HG02973 (cell line): ENCODE measurements at regions not wholly inside any gene's neighbourhood (a gene's known extent, or its start where the extent isn't known, plus 50 kb on each side); places are given as distances from the start of the nearest gene placed in this dataset.
"Not testable (repeated sequence)": the region's sequence is repeated elsewhere in the genome, so short reads cannot be mapped to it uniquely, and the experiment has no call there.

Experiments
- ATAC-seq: cut with Tn5 transposase; IDR thresholded peaks from one replicate; pipeline ENCODE4 v1.9.1; 2021; ENCODE audit warnings: moderate library complexity; ENCODE audit not compliant: unreplicated experiment

DNA sequence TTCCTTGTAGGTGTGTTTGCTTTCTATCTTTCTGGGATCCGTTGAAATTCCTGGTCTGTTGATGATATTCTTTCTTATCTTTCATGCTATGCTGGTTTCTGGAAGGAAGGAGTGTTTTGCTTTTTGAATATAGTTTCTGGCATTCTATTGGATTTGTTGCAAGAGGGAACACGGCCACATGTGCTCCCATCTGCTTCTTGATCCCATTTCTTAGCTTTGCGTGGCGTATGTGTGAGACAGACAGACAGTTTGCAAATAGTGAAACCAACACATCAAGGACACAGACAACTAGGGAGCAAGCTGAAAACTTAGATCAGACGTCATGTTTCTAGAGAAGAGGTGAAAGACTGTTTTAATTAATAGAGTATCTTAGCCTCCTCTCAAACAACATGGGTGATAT lies 261.9 kb upstream of the PUDP start:
- ATAC-seq, result no peak

DNA sequence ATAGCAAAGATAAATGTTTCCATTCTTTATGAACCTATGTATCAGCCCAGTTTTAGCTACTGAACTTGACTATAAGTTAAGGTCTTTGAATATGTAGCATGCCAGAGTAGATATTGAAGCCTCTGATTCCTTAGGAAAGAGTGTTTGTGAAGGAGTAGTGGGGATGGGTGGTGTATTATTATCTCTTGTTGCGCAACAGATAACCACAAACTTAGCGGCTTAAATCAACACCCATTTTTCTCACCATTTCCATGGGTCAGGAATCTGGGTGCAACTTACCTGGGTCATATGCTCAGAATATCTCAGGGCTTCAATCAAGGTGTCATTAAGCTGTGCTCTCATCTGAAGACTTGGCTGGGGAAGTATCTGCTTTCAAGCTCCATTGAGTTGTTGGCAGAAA lies 251.4 kb upstream of the PUDP start:
- ATAC-seq, result no peak

DNA sequence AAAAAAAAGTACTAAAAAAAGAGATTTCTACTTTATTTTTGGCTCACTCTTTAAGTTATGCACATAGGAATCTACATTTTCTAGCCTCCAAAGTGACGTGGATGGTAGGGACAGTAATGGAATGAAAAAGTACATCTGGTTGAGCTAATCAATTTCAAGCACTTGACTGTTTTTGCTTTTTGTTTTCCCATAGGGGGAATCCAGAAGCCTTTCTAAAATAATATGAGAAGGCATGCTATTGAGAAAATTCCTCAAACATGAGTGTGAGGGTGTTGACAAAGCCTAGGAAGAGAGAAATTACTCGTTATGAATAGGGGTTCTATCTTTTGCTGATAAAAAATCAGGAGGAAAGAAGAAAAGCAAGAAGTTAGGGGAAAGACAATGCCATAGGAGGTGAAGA lies 242.5 kb upstream of the PUDP start:
- ATAC-seq, result no peak

DNA sequence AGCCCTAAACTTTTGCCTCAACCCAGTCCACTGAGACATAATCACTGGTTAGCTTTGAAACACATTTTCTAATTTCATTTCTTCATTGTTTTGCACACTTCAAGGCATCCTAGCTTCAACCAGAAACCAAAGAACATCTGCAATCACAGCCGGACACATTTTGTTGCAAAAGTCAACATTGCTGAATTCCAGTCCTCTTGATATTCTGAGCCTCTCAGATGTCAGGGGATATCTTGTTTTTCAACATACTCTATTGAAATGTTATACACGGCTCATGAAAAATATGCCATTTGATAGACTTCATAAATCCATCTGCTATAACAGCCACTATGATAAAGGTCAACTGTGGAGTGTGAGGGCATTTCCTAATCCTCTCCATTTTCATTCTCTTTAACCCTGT lies 241.6 kb upstream of the PUDP start:
- no peak for ATAC-seq

DNA sequence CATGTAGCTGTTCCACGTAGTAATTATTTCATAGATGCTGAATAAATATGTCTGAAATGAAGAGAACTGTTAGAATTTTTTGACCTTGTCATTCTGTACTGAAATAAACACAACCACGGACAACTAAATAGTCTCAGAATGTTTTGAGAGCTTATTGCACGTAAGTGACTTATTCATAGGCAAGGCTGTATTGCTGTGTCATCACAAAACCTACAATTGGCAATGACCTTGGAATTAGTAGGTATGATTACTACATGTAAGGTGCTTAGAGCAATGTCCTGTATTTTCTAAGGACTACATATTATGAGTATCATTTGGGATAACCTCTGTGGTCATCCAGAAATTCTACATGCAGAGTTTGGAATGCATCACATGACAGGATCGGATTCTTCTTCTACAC lies 237.2 kb upstream of the PUDP start:
- ATAC-seq, result no peak

DNA sequence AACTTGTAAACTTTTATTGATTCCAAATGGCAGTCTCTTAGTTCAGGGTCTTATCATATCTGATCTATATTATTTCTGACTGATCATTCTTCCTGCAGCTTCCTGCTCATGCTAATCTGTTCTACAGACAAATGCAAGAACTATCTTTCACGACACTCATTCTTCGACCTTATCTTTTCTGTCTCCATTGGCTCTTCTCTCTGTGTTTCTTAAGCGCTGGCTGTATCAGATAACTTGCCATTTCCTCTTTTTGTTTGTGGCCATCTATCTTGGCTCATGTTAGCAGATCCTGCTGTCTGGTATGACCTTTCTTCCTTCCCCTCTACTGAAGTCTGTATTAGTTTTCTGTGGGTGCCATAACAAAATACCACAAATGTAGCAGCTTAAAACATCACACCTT lies 230.5 kb upstream of the PUDP start:
- no peak for ATAC-seq

DNA sequence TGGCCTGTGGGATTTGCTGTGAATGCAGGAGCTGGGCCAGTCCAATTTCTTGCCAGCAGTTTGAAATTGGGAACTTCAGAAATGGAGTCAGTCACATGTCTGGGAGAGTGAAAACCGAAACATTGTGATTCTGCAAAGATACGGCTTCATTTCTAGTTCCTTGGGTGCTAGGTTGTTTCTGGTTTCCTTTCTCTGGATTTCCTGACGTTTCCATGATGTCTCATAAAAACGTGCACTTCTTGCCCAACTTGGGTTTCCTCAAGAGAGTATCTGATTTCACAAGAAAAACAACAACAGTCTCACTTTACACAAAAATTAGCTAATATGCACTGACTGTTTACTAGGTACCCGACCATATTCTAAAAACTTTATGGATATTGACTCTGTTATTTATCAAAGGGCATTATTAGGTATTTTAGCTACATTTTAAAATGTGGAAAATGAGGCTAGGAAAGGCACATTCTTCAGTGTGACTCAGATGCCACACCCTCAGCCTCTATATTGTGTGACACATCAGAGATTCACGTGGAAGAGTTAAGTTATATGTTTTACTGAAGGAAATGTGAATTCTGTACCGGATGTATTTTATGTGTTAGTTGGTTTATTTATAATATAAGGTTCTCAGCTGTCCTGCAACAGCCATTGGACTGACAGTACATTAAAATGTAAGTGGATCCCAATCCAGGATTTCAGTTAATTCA lies 225.0 kb upstream of the PUDP start:
- no peak for ATAC-seq

DNA sequence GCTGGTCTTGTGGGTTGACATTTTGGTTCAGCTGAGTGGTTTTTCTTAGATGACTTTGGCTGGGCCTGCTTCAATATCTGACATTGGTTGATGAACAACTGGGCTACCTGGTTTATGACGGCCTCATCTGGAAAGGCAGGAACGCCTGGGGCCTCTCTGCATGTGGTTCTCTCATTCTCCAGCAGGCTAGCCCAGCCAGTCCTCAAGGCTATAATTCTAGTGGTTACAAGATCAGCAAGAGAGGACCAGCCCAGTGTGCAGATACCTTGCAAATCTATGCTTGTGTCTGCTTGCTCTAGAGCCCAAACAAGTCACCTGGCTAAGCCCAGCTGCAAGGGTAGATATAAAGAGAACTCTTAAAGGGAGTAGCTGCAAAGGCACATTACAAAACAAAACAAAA lies 214.2 kb upstream of the PUDP start:
- ATAC-seq, result no peak

DNA sequence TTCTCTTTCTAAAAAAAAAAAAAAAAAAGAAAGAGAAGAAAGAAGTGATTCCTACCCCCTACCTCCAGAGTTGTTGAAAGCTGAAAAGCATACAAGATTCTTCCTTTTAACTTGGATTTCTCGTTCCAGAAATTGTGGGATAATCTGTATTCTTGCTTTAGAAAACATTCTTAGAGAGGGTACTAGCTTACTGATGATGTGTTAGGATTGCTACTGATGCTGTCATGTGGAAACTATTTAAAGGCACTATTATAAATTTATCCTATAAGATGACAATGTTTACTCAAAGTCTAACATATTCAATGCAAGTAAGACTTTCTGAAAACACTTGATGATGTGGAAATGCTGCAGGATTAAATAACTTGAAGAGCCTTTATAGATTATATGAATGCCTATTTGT lies 204.0 kb upstream of the PUDP start:
- ATAC-seq, result no peak

DNA sequence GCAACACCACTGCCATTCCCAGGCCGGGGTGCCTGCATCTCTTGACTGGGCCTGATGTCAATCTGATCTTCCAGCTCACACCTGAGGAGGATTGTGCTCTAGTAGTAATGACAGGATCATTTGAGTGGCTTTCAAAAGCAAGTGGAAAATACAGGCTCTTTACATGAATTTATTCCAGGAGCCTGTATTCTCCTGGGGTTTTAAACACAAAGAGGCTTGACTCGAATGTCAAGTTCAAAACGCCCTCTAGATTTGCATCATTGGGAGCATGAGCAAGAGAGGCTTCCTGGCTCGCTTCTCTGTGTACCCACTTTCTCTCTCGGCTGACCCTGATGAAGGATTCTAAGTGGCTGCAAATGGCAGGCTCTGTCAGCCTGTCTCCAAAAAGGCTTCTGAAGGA lies 199.5 kb upstream of the PUDP start:
- no peak for ATAC-seq

DNA sequence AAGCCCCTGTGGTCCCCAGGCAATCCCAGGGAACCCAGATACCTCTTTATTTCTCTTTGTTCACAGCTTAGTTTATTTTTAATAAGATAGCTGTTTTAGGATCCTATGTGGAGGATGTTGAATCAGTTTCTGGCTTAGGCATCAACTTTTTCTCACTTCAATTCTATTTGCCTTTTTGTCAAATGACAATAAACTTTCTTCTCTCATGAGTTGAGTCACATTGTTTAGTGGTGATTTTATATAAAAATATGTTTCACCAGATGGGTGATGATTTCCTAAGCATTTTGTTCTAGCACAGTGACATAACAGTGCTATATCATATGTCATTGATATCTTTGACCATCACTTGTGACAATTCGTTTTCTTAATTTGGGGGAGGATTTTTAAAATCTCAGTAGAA lies 198.1 kb upstream of the PUDP start:
- no peak for ATAC-seq

DNA sequence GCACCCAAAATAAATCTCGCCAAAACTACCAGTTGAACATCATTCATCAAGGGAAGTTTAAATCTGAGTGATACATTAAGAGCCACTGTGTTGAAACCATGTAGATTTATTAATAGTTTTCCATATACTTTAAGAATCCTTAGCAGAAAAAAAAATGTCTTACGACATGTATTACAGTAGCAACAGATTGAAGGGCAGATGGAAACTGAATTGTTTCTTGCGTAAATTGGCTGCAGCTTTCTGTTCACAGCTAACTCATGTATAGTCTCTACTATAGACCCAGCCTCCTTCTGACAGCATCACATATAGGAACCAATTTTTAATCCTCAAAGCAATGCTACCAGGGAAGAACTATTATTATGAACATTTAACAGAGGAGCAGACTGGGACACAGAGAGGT lies 195.2 kb upstream of the PUDP start:
- ATAC-seq, result no peak

DNA sequence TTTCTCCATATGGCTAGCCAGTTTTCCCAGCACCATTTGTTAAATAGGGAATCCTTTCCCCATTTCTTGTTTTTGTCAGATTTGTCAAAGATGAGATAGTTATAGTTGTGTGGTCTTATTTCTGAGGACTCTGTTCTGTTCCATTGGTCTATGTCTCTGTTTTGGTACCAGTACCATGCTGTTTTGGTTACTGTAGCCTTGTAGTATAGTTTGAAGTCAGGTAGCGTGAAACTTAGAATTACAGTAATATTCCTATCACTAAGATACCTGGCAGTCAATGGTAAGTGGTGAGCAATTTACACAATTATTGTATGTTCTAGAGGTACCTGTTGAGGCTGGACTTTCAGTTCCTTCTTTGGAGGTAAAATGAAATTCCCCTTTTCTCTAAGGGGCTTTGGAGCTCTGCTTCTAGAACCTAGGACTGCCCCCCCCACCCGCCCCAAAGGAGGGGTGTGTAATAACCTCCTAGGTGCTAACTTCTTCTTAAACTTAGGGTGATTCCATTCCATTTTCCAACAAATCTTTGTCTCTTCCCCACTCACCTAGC lies 187.9 kb upstream of the PUDP start:
- ATAC-seq, result not testable (repeated sequence)

DNA sequence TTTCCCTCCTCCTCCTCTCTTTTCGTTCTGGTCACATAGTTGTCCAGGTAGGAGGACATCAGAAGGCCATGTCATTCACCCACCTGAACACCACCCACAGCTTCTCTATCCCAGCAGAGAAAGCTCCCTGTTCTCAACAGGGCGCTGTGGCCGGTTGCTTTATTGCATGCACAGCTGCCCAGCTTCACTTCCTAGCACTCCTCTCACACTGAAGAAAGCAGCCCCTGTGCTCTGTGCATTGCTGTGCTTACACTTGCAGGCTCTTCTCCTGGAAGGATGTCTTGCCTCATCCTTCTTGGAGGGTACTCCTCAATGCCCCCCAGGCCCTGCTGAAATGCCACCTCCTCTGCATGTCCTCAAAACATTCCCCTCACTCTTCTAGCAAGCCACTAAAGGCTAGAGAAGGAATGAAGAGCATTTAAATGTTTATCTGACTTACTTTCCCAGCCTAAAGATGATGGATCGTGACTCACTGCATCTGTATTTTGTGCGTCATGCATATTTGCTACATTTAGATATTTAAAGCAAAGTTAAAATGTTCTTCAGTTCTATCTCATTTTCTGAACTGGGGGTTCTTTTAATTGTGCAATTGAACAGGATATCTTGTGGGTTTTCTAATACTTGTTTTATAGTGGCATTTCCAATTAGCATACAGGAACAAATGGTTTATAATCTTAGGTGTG lies 186.4 kb upstream of the PUDP start:
- no peak for ATAC-seq

DNA sequence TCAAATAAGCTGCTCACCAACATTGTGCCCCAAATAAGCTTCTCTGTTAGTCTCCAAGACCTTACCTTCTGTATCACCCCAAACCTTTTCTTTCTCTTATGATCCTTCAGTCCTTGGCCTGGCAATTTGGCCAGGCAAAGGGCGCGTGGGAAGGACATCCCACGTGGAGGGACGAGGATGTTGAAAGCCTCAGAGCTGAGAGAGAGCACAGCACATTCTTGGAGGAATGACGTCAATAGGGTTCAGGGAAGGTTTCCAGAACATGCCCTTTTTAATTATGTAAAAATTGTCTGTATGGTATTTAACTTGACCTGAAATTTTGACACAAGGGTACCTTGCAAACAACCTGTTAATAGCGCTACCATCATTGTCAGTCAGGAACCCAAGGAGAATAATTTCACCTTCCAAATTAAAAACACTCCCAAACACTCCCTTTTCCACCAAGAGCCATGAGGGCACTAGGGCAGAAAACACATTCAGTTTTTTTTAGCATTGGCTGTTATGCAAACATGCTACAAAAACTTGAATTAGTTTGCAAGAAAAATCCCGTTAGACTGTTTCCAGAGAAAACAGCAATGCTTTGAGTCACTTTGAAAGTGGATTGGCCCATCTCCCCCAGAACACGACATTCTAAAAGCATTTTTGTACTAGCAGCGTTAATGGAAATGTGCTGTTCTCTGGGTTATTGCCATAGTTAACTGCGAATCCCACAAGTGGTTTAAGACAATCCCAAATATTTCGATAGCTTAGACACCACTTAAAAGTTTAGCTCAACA lies 183.2 kb upstream of the PUDP start:
- ATAC-seq, result no peak

DNA sequence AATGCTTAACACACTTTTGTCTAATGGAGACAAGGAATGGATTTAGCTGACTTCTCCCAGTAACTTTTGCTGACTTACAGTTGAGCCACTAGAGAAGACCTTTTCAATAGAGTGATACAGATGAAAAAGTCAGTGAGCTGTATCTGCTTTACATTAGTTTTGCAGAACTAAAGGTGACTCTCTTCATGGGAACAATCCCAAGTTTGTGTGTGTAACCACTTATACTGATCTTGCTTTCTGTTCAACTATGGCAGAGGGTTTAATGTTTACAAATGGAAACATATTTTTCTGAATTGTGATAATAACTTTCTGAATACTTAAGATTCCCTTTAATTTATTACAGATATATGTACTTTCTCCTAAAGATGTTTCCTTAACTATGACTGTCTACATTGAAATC lies 182.6 kb upstream of the PUDP start:
- no peak for ATAC-seq

DNA sequence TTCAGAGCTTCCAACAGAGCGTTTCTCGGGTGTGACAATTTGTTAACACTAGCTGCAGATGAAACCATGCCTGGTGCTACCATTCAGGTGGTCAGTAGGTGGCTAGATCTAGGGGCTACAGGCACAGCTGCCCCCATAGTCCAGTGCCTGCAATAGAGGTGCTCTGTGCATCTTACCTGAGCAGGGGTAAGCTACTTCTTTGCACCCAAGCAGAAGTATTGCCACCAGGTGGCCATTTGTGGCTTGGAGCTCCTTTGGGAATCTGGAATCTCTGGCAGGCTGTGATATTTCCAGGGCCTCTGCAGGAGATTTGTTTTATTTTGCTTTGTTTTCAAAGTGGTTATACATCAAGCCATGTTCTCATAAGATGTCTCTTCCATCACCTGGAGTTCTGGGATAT lies 170.7 kb upstream of the PUDP start:
- ATAC-seq, result no peak

DNA sequence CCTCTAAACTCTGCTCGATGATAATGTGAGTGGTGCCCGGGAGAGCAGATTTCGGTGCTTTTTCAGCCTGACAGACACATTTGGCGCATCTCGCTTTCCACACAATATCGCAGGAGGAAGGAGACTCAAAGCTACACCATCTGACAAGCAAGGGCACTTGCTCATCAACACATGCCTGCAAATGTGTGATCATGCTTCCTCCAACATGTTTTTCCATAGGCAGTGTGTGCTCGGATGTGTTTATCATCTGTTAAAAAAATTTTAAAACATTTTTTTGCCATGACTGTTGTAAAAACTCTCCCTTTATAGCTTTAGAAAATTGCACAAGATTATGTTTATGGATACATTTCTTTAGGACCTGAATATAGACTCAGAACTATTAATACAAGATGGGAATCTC lies 170.3 kb upstream of the PUDP start:
- ATAC-seq, result no peak

DNA sequence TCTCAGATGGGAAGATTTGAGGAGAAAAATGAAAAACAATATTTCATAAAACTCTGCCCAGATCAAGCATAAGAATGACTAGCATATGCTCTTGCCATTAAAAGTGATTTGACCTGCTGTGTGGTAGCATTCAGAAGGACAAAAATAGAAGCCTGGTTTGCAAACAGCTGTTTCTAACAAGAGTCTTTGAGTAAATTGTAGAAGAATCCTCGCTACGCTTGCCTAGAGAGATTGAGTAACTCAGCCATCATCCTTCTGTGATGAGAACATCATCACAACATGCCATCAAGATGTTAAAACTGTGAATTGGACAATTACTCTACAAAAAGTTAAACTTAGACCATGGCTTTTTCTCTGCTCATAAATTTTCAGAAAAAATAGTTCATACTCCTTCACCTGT lies 168.9 kb upstream of the PUDP start:
- ATAC-seq, result no peak

DNA sequence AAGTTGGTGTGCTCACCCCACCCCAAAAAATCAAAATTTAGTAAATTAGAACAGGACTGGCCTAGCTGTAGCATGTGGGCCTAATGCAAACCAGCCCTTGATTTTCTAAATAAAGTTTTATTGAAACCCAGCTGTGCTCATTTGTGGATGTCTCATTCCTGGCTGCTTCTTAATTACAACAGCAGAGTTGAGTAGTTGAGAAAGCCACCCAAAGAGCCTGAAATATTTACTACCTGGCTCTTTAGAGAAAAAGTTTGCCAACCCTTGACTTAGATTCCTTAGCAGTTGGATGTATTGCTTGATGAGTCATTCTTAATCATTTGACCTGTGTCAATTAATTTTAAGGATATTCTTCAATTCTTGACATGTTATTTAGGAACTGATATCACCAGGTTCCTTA lies 168.3 kb upstream of the PUDP start:
- ATAC-seq, result no peak

DNA sequence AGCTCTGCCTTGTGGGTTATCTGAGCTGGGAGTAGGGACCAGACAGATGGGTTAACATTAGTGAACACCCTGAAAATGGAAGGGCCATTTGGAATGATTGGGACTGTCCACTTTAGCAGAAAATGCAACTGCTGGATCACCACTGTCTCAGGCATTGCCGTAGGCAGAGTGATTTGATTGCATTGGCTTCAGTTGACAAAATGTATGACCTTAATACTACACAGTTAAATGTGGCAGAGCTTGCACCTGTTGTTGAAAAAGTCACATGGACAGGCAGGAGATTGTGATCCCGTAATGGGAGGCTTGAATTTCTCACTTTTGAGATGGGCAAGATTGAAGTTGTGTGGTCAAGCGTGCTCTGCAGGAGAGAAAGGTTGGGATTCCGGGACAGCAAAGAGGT lies 166.5 kb upstream of the PUDP start:
- no peak for ATAC-seq

DNA sequence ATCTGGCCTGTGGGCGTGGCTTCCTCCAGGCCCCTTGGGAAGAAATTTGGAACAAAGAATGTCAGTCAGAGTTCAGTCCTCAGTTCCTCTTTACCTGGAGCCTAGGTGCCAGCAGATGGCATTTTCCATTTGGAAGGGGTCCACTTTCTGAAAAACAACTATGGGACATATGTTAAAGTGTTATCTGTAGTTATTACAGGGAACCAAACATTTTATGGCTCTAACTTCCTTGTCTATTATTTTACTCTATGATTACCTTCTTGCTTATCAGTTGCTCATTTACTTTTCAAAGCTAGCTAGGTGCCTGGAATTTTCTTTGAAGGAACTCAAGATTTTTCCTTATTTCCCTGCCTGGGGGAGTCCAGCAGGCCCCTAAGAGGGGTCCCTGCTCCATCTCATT lies 159.8 kb upstream of the PUDP start:
- ATAC-seq, result no peak
